ENCODE measurements at regions not wholly inside any gene's neighbourhood (a gene's known extent, or its start where the extent isn't known, plus 50 kb on each side); places are given as distances from the start of the nearest gene placed in this dataset.

DNA sequence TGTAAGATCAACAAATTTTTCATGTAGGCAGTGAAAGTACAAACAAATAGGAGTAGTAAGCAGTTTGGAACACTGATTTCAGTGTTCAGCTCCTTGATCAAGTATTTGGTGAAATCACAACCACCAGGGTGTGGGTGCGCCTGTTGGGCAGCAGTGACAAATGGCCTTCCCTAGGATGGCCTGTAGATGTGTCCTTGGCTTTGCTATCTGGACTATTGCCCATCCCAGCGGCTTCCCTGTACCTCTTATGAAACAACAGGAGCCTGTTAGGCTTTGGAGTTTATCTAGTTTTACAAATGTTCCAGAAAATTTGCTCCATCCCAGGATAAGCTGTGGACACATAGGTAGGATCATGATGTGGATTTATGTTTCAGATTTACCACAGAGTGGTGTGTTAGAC, 216.8 kb upstream of the FAT1 start (continued):
- TF ChIP-seq ZNF749 (CRISPR knock-in tag; IDR thresholded peaks at IDR 0.05; ENCODE audit: borderline replicate concordance) (no peak), ZSCAN29 (CRISPR knock-in tag; conservative IDR thresholded peaks at IDR 0.05) (no peak), ELF3 (CRISPR knock-in tag; IDR thresholded peaks at IDR 0.05) (0 out of 2 replicates have a peak, but pooled peaks have one; percentile 30)
- TF ChIP-seq, protein P1, sequence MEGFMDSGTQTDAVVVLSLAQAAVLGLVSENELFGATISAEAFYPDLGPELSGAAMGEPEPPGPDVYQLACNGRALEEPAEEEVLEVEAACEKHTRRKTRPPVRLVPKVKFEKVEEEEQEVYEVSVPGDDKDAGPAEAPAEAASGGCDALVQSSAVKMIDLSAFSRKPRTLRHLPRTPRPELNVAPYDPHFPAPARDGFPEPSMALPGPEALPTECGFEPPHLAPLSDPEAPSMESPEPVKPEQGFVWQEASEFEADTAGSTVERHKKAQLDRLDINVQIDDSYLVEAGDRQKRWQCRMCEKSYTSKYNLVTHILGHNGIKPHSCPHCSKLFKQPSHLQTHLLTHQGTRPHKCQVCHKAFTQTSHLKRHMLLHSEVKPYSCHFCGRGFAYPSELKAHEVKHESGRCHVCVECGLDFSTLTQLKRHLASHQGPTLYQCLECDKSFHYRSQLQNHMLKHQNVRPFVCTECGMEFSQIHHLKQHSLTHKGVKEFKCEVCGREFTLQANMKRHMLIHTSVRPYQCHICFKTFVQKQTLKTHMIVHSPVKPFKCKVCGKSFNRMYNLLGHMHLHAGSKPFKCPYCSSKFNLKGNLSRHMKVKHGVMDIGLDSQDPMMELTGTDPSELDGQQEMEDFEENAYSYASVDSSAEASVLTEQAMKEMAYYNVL (CRISPR knock-in tag; IDR thresholded peaks at IDR 0.05; ENCODE audit: borderline replicate concordance) = no peak

DNA sequence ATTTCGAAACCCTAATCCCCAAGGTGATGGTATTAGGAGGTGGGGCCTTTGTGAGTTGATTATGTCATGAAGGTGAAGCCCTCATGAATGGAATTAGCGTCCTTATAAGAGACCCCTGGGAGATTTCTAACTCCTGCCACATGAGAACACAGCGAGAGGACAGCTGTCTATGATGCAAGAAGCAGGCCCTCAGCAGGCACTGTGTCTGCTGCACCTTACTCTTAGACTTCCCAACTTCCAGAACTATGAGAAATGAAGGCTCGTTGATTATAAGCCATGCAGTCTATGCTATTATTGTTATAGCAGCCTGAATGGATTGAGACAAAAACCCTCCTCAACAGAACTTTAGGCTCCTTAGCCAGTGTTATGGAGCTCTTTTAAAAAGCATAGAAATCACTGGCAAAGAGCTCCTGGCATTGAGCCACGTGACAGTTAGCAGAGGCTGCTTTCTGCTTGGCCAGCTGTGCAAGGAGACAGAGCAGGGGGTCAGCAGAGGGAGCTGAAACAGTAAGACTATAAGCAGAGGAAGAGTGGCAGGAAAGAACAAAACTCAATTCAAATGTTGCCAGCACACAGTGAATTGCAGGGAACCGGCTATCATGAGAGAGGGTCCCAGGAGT, 219.2 kb upstream of the FAT1 start:
- no peaks in the 10 kb centered on the region for H3K79me2 ChIP-seq (ENCODE audit: insufficient read depth, low read length)
- H2AFZ ChIP-seq (ENCODE audit: low read length) = no peak overlapping the region
- ChIA-PET CTCF (ENCODE audit: low intra/inter-chr PET ratio, low total read pairs) (no interaction called here), POLR2A (no interaction called here)
- in situ Hi-C loops (cut with HindIII; ENCODE audit: extremely low pct_ligation_motif_present, low pct_unique_long_range_greater_than_20kb) (loop anchor here (25.0 kb wide), 1 partner anchor 206 kb away; no protein-coding TSS in a partner anchor), intact Hi-C loops (cut with micrococcal nuclease; ENCODE audit: unreplicated experiment) (no loop called here)
- DNase-seq (ENCODE audit: low spot score) (no peak), ATAC-seq (no peak), FAIRE-seq (no peak)
- 20% methylated on average over 5 of the region's 6 CpGs for WGBS (ENCODE audit: low lambda C conversion rate)
- H3K4me2 ChIP-seq (ENCODE audit: low read depth, low read length) = peak overlapping the region; percentile 44
- H4K20me1 ChIP-seq (ENCODE audit: insufficient read depth, low read length) = no peaks in the 10 kb centered on the region
- no peak overlapping the region for H3K27ac ChIP-seq (ENCODE audit: extremely low read length, insufficient read depth, low read length)
- H3K9me3 ChIP-seq (ENCODE audit: low read length) = no peaks in the 10 kb centered on the region
- H3K4me3 ChIP-seq (replicated peaks in 1 of 3; ENCODE audit: insufficient read depth in 1 of 3, low read depth in 2 of 3, low read length in 3 of 3) = no peak overlapping the region
- H3K27me3 ChIP-seq (ENCODE audit: control insufficient read depth in 1 of 2, insufficient read depth in 2 of 2, low read length in 2 of 2) = peaks cover 0 to 6% of the 10 kb centered on the region in 2 experiments; a peak in 1 of 5 replicates
- no peaks in the 10 kb centered on the region for H3K36me3 ChIP-seq (replicated peaks in 1 of 2; ENCODE audit: control insufficient read depth in 1 of 2, insufficient read depth in 2 of 2, low read length in 2 of 2)
- no TSS peak for BruUV-seq (replicated peaks)
- H3K4me1 ChIP-seq (ENCODE audit: insufficient read depth, low read length) = peaks cover 68% of the 10 kb centered on the region
- H3K9ac ChIP-seq (ENCODE audit: insufficient read depth, low read depth, low read length) = no peak overlapping the region; the same call in 1 of the 2 replicates
- TF ChIP-seq CEBPB (IDR thresholded peaks at IDR 0.05; ENCODE audit: borderline replicate concordance, low read depth, low read length) = peak; percentile 55; the same call in 1 of the 2 replicates
- TF ChIP-seq ZNF382 (CRISPR knock-in tag; IDR thresholded peaks at IDR 0.05; ENCODE audit: borderline replicate concordance) = no peak
- TF ChIP-seq CEBPG (CRISPR knock-in tag; IDR thresholded peaks at IDR 0.05) = peak; percentile 36; the same call in 1 of the 2 replicates
- TF ChIP-seq ZNF782 (CRISPR knock-in tag; IDR thresholded peaks at IDR 0.05; ENCODE audit: borderline replicate concordance) = no peak
- TF ChIP-seq ZKSCAN8 (CRISPR knock-in tag; IDR thresholded peaks at IDR 0.05; ENCODE audit: borderline replicate concordance) = no peak
- TF ChIP-seq, protein P2, sequence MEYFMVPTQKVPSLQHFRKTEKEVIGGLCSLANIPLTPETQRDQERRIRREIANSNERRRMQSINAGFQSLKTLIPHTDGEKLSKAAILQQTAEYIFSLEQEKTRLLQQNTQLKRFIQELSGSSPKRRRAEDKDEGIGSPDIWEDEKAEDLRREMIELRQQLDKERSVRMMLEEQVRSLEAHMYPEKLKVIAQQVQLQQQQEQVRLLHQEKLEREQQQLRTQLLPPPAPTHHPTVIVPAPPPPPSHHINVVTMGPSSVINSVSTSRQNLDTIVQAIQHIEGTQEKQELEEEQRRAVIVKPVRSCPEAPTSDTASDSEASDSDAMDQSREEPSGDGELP (IDR thresholded peaks at IDR 0.05; ENCODE audit: borderline replicate concordance, low read depth) = 0 out of 2 replicates have a peak, but pooled peaks have one; percentile 12
- TF ChIP-seq, protein P3, sequence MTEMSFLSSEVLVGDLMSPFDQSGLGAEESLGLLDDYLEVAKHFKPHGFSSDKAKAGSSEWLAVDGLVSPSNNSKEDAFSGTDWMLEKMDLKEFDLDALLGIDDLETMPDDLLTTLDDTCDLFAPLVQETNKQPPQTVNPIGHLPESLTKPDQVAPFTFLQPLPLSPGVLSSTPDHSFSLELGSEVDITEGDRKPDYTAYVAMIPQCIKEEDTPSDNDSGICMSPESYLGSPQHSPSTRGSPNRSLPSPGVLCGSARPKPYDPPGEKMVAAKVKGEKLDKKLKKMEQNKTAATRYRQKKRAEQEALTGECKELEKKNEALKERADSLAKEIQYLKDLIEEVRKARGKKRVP (CRISPR knock-in tag; IDR thresholded peaks at IDR 0.05) = peak in 1 of 2 experiments; percentile 62; a peak in 2 of 4 replicates
- TF ChIP-seq ETV6 (CRISPR knock-in tag; conservative IDR thresholded peaks at IDR 0.05) = no peak
- no peak for TF ChIP-seq ZNF816 (CRISPR knock-in tag; IDR thresholded peaks at IDR 0.05; ENCODE audit: borderline replicate concordance)
- TF ChIP-seq ZNF292 (CRISPR knock-in tag; IDR thresholded peaks at IDR 0.05; ENCODE audit: borderline replicate concordance, low read depth) = no peak
- TF ChIP-seq KDM5A (IDR thresholded peaks at IDR 0.05; ENCODE audit: borderline replicate concordance, low read length) = no peak
- TF ChIP-seq SCMH1 (CRISPR knock-in tag; IDR thresholded peaks at IDR 0.05; ENCODE audit: borderline replicate concordance) = no peak
